Posterior cingulate gyrus (tissue), 11 donors: ENCODE measurements at regions not wholly inside any gene's neighbourhood (a gene's known extent, or its start where the extent isn't known, plus 50 kb on each side); places are given as distances from the start of the nearest gene placed in this dataset.

Experiments used
- DNase-seq, 10 donors: peaks; one replicate each; pipeline versions ENCODE4 v3.0.0 to v3.0.0-alpha.2; 2020 to 2021; ENCODE audit warnings: mixed read lengths in 3 of 10
- intact Hi-C: fragments of 100-400 bp; cut with DNase I; formaldehyde crosslinking; loops from one replicate; pipeline ENCODE4 v1.15.1; 2023

DNA sequence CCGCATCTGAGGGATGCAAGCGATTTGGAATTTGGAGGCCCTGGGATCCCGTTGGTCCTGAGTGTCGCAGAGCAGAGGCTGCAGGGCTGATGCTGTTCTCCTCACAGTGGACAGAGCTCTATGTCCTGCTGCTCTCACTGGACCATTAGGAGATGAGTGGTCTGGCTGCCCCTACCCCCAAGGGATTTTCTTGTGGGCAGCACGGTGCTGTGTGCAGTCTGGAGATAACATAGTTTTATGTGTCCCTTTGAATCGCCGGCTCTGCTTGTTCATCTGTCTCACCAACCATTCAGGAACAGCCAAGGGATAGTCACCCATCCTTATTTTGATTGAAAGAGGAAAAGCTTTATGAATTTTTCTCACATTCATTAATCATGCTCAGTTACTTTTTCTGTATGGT, 49.9 kb downstream of the CHRM3 start:
- intact Hi-C loops: no loop called here
- DNase-seq: no peak

DNA sequence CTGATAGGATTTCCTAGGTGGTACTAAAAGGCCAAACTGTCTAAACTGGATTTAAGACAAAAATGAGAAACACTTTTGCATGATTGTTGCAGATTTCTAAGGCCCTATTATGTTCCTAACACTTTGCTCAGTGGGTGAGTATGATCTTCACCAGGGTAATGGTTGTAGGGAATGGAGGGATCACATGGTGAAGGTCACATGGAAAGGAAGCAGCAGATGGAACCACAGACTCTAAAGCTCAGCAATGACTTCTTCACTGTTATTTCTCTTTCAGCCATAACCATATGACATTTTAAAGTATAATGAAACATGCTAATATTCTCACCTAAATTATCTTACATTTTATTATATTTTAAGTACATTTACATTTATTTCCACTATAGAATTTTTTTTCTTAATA, 51.5 kb downstream of the CHRM3 start:
- DNase-seq: no peak
- intact Hi-C loops: no loop called here

DNA sequence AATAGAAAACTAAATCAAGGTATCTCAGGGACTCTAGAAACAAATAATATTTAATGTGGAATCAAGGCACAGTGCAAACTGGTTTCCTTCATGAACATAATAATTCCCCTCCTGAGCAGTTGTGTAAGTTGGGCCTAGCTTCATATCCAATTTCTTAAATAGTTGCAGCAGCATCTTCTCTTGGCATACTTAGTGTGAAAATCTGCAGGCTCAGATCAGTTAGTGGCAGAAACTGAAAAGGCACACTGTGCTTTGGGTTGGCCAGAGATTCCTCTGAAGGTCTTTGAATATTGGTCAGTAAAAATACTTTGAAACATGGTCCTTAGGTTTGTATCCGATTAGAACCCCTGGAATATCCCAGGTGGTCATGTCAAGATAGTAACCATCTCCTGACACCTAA, 52.5 kb downstream of the CHRM3 start:
- no peak for DNase-seq
- intact Hi-C loops: no loop called here

DNA sequence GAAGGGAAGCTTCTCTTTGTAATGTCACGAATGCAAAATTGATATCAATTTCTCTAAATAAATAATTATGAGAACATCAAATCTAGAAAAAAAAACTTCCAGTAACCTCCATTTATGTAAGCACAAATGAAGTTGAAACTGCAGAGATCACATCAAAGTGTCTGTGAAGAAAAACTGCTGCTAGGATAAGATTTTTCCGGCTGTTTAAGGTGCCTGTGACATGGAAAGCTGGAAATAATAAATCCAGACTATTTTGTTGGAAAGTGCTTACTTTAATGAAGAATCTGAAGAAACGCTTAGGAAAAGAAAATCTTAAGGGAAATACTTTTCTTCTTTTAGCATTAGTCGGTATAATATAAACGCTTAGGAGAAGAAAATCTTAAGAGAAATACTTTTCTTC, 57.0 kb downstream of the CHRM3 start:
- intact Hi-C loops: no loop called here
- no peak for DNase-seq

DNA sequence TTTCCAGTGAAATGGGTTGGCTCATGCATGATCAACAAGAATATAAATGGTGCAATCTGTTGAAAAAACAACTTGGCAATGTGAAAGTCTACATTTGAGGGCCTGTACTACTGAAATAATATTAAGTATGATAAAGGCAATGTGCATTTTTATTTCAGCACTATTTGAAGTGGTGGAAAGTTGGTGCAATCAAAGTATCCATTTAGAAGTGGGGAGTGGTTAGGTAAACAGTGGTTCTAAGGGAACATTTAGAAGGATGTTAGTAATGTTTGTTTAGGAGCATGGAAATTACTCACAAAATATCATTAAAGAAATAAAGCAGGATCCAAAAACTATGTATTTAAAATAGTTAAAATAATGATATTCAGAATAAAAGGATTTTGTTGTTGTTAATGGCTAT, 60.2 kb downstream of the CHRM3 start:
- no peak for DNase-seq
- intact Hi-C loops: no loop called here

DNA sequence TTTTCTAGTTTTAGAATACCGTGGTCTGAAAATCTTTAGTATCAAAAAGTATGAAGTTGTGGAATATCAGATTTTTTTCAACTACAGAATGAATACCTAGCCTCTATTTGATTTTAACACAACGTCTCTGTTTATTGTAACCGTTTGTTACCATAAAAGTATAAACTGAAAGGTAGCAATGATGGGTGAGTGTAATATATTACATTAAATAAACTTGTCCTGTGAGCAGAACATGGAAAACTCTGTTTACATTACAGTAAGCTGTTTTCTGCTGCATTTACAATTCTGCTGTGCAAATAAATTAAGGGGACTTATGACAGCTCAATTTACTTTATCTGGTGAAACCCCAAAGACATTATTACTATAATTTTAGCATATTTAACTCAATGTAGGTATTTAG, 62.5 kb downstream of the CHRM3 start:
- intact Hi-C loops: no loop called here
- DNase-seq: no peak

DNA sequence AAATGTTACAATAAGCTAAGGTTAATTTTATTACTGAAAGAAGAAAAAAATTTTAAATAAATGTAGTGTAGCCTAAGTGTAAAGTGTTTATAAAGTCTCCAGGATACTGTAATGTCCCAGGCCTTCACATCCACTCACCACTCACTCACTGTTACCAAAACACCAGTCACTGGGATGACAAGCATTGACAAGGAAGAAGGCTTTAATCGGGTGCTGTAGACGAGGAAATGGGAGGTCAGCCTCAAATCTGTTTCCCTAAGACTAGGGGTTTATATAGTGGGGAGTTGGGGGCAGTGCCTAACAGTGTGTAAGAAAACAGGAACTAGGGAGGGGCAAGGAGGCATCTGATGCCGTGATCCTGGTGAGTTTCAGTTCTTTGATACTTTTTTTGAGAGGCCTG, 69.4 kb downstream of the CHRM3 start:
- no peak for DNase-seq
- intact Hi-C loops: no loop called here

DNA sequence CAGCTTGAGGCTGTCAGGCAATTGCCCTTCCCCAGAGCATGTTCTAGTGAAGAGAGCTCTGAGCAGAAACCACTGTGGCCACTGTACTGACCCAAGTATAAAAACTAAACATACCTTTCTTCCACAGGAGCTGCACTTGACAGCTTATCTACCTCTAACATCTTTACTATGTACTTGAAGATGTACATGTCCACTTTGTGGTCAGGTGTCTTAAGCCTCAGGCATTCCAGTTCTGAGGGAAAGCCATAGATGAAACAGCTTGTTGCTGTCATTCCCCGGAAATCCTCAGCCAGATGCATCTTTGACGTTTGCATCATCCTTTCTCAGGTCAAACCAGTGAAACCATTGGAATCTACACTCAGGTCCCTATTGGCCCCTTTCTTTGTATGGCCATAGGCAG, 70.4 kb downstream of the CHRM3 start:
- intact Hi-C loops: no loop called here
- DNase-seq: no peak

DNA sequence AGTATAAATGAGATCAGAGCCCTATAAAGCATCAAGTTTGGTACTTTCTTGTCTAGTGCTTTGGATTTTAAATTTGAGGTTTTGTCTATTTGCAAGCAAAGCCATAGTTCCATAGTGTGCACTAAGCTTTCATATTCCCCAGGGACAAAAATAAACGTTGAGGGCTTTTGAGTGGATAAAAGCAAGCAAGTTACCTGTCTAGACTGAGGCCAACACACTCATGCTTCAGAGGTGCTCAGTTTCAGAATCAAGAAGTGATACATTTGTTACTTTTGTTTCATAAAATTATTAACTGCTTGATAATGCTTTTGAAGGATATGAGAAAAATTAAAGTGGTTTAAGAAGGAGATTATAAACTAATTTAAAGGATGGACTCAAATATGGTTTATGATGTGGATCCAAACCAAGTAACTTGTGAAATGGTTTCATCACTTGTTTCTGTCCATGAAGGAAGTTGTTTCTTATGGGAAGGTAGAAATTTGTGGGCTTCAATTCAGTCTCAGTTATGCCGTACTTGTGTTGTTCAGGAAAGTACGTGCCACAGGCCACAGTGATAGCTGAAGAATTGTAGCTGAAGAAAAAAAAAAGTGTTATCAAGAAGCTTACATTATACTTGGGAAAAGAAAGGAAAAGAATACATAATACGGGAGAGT, 71.2 kb downstream of the CHRM3 start:
- DNase-seq: no peak
- intact Hi-C loops: no loop called here

DNA sequence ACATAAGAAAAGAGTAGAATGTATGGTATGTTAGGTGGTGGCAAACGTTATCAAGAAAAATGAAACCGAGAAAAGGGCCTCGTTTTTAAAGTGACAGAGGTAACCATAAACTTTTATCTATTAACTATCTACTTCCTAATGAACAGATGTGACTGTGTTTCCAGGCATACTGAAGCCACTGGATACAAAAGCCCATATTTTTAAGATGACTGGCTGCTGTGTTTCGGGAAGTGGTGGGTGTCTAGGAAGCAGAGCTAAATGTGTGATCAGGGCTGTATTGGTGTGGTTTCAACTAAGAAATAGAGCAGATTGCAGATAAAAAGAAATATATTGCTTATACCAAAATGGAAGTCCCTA, 71.8 kb downstream of the CHRM3 start:
- intact Hi-C loops: no loop called here
- DNase-seq: no peak

DNA sequence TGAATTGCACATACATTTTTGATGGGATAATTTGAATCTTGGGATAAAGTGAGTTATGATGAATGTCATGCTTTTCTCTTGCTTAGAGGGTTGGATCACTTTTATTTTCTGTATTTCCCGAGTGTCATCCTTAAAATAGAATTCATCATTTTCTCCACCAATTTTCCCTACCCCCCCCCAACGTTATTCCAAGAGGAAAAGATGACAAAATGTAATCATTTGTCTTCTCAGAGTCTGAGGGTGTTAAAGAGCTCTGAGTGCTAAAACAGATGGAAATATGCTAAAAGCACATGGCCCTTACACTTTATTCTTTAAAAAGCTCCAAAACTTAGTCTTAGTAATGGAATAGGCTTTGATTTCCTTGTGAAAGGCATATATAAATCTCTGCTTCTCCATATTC, 81.4 kb downstream of the CHRM3 start:
- DNase-seq: no peak
- intact Hi-C loops: no loop called here

DNA sequence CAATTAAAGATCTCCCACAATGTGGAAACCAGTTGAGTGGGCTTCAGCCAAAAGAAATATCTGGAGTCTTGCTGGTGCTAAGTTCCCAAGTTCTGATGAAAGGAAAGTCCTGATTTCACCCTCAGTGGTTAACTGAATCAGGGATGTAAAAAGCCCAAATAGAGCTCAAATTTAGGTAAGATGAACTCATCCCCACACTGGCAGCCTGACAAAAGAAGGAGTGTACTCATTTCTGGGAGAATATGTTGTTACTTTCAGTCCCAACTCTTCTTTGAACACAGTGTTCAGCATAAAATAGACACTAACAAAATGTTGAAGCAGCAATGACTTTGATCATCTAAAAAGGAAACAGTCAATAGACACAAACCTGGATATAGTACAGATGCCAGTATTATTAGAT, 91.7 kb downstream of the CHRM3 start:
- intact Hi-C loops: no loop called here

DNA sequence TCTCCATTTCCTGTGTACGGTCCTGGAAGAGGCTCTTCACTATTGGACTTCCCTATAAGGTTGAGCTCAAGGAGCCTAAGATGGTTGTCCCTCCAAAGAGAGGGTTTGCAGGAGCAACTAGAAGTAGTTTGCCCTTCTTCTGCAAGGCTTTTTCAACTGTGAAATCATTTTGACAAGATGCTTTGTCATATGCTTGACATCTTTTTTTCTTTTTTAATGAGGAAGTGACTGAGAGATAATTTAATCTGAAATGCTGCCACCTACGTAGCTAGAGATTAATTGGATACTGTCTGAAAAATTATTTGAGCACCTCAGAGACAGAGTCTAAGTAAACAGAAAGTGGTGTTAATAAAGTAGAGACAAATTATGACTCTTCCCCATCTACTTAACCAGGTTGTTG, 97.0 kb downstream of the CHRM3 start:
- DNase-seq: no peak
- intact Hi-C loops: no loop called here

More for the DNA sequence above, 91.7 kb downstream of the CHRM3 start:
- DNase-seq: no peak

DNA sequence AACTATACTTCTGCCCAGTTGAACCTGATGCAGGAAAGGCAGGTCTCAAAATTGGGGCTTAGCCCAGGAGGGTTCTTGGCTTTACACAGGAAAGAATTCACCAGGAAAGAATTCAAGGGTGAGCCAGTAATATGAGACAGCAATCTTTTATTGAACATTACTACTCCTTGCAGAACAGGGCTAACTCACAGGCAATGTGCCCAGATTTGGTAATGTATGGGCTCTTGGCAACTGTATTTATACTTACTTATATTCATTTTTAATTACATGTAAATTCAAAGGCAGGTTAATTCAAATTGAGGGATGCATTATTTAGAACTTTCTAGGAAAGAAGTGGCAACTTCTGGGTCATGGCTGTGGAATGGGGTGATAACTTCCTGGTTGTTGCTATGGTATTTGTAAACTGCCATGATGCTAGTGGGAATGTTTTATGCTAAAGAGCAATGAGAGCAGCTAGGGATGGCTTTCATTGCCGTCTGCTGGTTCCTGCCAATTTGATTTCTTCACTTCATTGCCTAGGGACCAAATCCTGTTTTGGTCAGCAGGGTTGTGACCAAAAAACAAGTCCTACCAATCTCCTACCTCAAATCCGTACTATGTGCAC, 107.5 kb downstream of the CHRM3 start:
- intact Hi-C loops: no loop called here
- no peak for DNase-seq

DNA sequence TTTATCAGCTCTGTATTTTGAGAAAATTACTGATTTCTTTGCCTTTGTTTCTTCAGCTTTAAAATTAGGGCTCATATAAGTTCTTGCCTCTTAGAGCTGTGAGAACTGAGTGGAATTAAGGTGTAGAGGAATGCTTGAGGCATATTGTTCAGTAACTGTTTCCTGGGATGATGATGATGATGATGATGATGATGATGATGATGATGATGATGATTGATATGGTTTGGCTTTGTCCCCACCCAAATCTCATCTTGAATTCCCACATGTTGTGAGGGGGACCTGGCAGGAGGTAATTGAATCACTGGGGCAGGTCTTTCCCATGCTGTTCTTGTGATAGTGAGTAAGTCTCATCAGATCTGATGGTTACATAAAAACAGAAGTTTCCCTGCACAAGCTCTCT, 118.7 kb downstream of the CHRM3 start:
- DNase-seq: no peak
- intact Hi-C loops: no loop called here

DNA sequence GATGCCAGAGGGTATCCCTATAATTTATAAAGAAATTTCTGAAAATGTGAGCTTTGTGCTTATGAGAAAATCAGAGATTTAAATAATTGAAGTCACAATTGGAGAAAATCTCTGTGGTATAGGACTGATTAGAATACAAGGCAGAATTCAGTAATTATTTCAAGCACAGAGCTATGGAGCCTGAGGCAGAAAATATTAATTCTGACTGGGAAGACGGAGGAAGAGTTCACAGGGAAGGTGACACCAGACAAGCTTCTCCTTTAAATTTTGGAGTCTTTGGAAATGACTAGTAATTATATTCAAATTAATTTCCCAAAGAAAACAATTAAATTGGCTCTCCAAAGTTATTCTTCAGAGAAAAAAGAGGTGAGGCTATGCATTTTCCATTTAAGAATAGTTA, 121.5 kb downstream of the CHRM3 start:
- intact Hi-C loops: no loop called here

DNA sequence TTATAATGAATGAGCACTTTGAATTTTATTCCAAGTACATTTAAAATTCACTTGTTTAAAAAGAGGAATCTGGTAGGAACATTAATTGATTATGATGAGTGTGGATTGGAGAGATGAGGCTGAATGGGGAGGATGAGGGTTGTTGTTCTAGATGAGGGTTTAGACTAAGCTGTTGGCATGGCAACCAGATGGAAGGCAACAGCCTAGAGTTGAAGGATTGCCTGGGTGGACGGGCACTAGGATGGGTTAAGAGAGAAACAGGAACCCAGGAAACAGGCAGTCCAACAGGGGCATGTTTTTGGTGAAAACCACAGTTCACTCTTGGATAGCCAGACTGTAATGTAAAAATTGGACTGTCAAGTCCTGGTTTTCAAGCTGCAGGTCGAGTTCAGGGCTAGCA, 125.5 kb downstream of the CHRM3 start:
- DNase-seq: no peak
- intact Hi-C loops: no loop called here

More for the DNA sequence above, 121.5 kb downstream of the CHRM3 start:
- no peak for DNase-seq

DNA sequence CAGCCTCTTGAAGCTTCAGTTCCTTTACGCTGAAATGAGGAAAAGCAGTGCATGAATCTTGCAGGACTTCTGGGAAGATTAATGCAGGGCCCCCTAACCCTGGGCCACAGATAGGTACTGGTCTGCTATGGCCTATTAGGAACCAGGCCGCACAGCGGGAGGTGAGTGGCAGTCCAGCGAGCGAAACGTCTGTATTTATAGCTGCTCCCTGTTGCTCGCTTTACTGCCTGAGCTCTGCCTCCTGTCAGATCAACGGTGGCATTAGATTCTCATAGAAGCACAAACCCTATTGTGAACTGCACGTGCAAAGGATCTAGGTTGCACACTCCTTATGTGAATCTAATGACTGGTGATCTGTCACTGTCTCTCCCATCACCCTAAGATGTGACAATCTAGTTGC, 130.2 kb downstream of the CHRM3 start:
- intact Hi-C loops: no loop called here
- DNase-seq: no peak

DNA sequence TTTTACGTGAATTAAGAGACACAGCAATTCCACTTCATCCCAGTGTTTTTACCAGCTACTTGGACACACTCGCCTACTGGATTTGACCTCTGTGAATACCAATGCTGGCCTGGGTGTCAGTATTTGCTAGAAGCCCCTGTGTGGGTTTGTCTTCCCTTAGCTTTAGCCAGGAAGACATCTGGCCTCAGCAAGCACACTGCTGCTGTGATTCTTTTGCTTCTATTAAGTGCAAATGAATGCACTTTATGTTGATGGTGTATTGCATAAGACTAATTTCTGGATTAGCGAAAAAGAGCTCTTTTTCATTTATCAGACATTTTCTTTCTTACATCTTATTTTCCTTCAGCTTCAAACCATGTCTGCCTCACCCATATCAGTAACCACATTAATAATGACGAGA, 140.0 kb downstream of the CHRM3 start:
- intact Hi-C loops: no loop called here

DNA sequence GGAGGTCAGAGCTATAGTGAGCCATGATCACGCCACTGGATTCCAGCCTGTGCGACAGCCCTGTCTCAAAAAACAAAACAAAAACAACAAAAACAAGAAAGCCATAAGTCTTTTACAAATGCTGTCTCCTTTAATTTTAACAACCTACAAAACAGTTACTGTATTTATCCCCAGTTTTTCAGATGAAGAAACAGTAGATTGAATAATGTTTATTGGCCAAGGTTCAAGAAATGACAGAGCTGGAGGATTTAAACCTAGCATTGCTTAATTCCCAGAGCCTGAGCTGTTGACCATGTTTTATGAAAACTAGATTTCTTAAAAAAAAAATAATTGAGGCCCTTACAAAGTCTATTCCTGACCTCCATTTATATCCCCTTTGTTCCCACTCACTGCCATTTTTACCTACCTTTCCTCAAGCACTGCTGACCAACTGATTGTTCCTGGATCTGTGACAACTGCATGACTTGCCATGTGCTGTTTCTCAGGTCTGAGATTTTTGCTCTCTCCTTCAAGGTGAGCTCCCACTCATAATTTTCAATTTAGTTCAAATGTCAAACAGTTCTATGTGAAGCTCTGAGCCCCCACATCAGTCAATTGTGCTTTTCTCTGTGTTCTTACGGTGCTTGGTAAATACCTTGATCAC, 140.8 kb downstream of the CHRM3 start:
- intact Hi-C loops: no loop called here

More for the DNA sequence above, 140.0 kb downstream of the CHRM3 start:
- DNase-seq: no peak

DNA sequence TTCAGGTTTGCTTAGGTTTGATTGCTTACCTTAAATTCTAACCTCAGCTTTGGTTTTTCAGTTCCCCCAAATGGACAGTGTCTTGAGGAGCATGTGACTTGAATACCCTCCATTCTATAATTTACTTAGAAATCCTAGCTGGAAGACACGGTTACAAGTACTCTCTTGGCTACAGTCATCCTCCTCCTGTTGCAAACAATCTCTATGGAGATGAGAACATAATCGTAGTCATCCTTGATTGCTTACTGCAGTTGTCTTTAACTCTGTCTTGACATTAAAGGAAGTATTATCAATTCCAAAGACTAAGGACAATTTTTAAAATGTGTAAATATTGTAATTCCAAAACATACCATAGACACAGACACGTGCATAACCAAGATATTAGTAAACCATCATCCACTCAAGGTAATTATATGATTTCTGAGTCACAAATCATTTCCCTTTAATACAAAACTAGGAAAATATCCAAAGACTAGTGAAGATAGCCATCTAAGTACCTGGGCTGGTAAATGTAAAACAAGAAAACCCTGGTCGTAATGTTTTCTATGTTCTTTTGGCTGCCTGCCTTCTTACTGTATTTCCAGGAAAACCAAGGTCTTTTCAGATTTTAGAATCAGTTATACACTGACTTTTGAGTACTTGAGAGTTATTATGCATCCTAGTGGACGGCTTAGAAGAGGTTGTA, 149.9 kb downstream of the CHRM3 start:
- no peak for DNase-seq
- intact Hi-C loops: no loop called here

More for the DNA sequence above, 140.8 kb downstream of the CHRM3 start:
- no peak for DNase-seq

DNA sequence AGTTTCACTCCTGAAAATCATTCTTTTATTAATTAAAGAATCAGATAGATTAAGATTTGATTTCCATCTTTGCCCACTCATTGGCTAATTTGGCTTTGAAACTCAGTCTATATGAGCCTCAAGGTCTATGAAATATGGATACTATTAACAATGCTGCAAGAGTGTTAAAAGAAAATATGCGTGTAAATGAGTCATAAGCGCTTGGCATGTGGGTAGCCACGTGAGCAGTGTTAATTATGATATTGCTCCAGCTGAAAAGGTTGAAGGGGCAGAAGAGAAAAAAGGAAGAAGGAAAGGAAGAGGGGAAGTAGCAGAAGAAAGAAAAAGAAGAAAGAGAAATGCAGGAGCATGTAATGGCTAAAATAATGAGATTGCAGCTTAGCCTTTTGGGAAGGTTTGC, 151.4 kb downstream of the CHRM3 start:
- intact Hi-C loops: no loop called here
- DNase-seq: no peak
